GM23338 (cell line): ENCODE measurements at regions not wholly inside any gene's neighbourhood (a gene's known extent, or its start where the extent isn't known, plus 50 kb on each side); places are given as distances from the start of the nearest gene placed in this dataset.

Experiments used
- ATAC-seq: fragments of 200-7000 bp; cut with Tn5 transposase; 3 replicates; pipeline ENCODE4 v1.9.1; 2020
- DNase-seq: peaks from one replicate; pipeline ENCODE4 v3.0.0-alpha.2; 2015; ENCODE audit warnings: low spot score
- H2AFZ ChIP-seq: fragments of 200-600 bp; sonication (generic); 2 replicates; pipeline ENCODE4 v1.8.0; 2016; ENCODE audit warnings: antibody characterized with exemption, mild to moderate bottlenecking, moderate library complexity
- H3F3A ChIP-seq: fragments of 200-600 bp; sonication (generic); replicated peaks from 2 replicates; pipeline ENCODE4 v1.8.0; 2017; ENCODE audit warnings: antibody characterized with exemption, mixed run types, low read depth
- H3K27ac ChIP-seq: fragments of 200-600 bp; sonication (generic); 2 replicates; pipeline ENCODE4 v1.6.1; 2016; ENCODE audit warnings: low read depth
- H3K27me3 ChIP-seq: fragments of 200-600 bp; sonication (generic); 2 replicates; pipeline ENCODE4 v1.8.0; 2016; ENCODE audit warnings: mild to moderate bottlenecking, mixed run types, moderate library complexity; ENCODE audit not compliant: insufficient read depth
- H3K36me3 ChIP-seq: fragments of 200-600 bp; sonication (generic); 2 replicates; pipeline ENCODE4 v1.8.0; 2016; ENCODE audit warnings: mild to moderate bottlenecking; ENCODE audit not compliant: insufficient read depth
- H3K4me1 ChIP-seq: fragments of 200-600 bp; sonication (generic); 2 replicates; pipeline ENCODE4 v1.8.0; 2016; ENCODE audit warnings: mild to moderate bottlenecking, moderate library complexity; ENCODE audit not compliant: insufficient read depth
- H3K4me2 ChIP-seq: fragments of 200-600 bp; sonication (generic); 2 replicates; pipeline ENCODE4 v1.7.1; 2017; ENCODE audit warnings: mixed run types
- H3K4me3 ChIP-seq: fragments of 200-600 bp; sonication (generic); 2 replicates; pipeline ENCODE4 v1.6.1; 2016; ENCODE audit warnings: mixed run types
- H3K79me2 ChIP-seq: fragments of 200-600 bp; sonication (generic); replicated peaks from 2 replicates; pipeline ENCODE4 v1.8.0; 2017; ENCODE audit warnings: mild to moderate bottlenecking; ENCODE audit not compliant: insufficient read depth
- H3K9me2 ChIP-seq: fragments of 200-600 bp; sonication (generic); 2 replicates; pipeline ENCODE4 v1.8.0; 2017; ENCODE audit not compliant: insufficient read depth
- H4K20me1 ChIP-seq: fragments of 200-600 bp; sonication (generic); replicated peaks from 2 replicates; pipeline ENCODE4 v1.8.0; 2017; ENCODE audit warnings: mild to moderate bottlenecking; ENCODE audit not compliant: insufficient read depth
- H3K27ac Mint-ChIP-seq: 2 replicates; pipeline ENCODE4 v1.8.0; 2020; ENCODE audit warnings: inconsistent platforms, mild to moderate bottlenecking, moderate library complexity, mixed read lengths
- H3K27me3 Mint-ChIP-seq: 3 replicates; pipeline ENCODE4 v1.8.0; 2022; ENCODE audit warnings: low read depth, mild to moderate bottlenecking, moderate library complexity, mixed read lengths, inconsistent platforms; ENCODE audit not compliant: insufficient read depth, poor library complexity
- H3K36me3 Mint-ChIP-seq: 3 replicates; pipeline ENCODE4 v1.8.0; 2021; ENCODE audit warnings: low read depth, mild to moderate bottlenecking, inconsistent platforms, moderate library complexity, mixed read lengths
- H3K4me1 Mint-ChIP-seq: 3 replicates; pipeline ENCODE4 v1.8.0; 2020; ENCODE audit warnings: mild to moderate bottlenecking, inconsistent platforms, mixed read lengths
- H3K4me3 Mint-ChIP-seq: 3 replicates; pipeline ENCODE4 v1.8.0; 2021; ENCODE audit warnings: moderate library complexity, mild to moderate bottlenecking, inconsistent platforms, mixed read lengths
- H3K9me3 Mint-ChIP-seq: 3 replicates; pipeline ENCODE4 v1.8.0; 2020; ENCODE audit warnings: moderate library complexity, mild to moderate bottlenecking, inconsistent platforms, mixed read lengths
- CREB1 ChIP-seq: fragments of 250-450 bp; sonication (Bioruptor Pico); IDR thresholded peaks from 2 replicates; pipeline ENCODE4 v1.5.0; 2020; ENCODE audit warnings: low read depth, mild to moderate bottlenecking, moderate library complexity
- CTCF ChIP-seq, 2 experiments: fragments of 200-600 bp in 1 of 2; sonication (generic) in 1 of 2; conservative IDR thresholded peaks; 2 replicates each; pipeline versions ENCODE4 v1.5.1 to v1.6.1; 2016 to 2017; ENCODE audit warnings: antibody characterized with exemption in 2 of 2, low read depth in 2 of 2, mild to moderate bottlenecking in 2 of 2, moderate library complexity in 1 of 2
- ETS1 ChIP-seq: IDR thresholded peaks from 2 replicates; pipeline ENCODE4 v1.6.1; 2016; ENCODE audit warnings: antibody characterized with exemption
- EZH2 ChIP-seq: fragments of 200-600 bp; sonication (generic); IDR thresholded peaks from one replicate; pipeline ENCODE4 v1.8.0; 2017; ENCODE audit warnings: antibody characterized with exemption, mild to moderate bottlenecking, low read depth; ENCODE audit not compliant: unreplicated experiment
- EZH2phosphoT487 ChIP-seq: fragments of 200-600 bp; sonication (generic); IDR thresholded peaks from one replicate; pipeline ENCODE4 v1.8.1; 2018; ENCODE audit warnings: antibody characterized with exemption; ENCODE audit not compliant: unreplicated experiment
- JUNB ChIP-seq: IDR thresholded peaks from one replicate; pipeline ENCODE4 v1.6.1; 2016; ENCODE audit warnings: antibody characterized with exemption; ENCODE audit not compliant: unreplicated experiment
- NANOG ChIP-seq: IDR thresholded peaks from 2 replicates; pipeline ENCODE4 v1.6.1; 2016; ENCODE audit warnings: antibody characterized with exemption, borderline replicate concordance
- POLR2AphosphoS5 ChIP-seq: IDR thresholded peaks from 2 replicates; pipeline ENCODE4 v1.6.1; 2016; ENCODE audit warnings: antibody characterized with exemption, low read depth
- REST ChIP-seq: IDR thresholded peaks from one replicate; pipeline ENCODE4 v1.6.1; 2018; ENCODE audit warnings: antibody characterized with exemption; ENCODE audit not compliant: unreplicated experiment
- STAT1 ChIP-seq: IDR thresholded peaks from one replicate; pipeline ENCODE4 v1.6.1; 2016; ENCODE audit warnings: antibody characterized with exemption; ENCODE audit not compliant: unreplicated experiment
- ZNF114 ChIP-seq: fragments of 250-450 bp; sonication (Bioruptor Pico); IDR thresholded peaks from 2 replicates; pipeline ENCODE4 v1.5.0; 2020; ENCODE audit warnings: mild to moderate bottlenecking, moderate library complexity
- ZNF331 ChIP-seq: fragments of 250-450 bp; sonication (Bioruptor Pico); IDR thresholded peaks from 2 replicates; pipeline ENCODE4 v1.5.0; 2020; ENCODE audit warnings: low read depth, mild to moderate bottlenecking, moderate library complexity
- ZNF462 ChIP-seq: fragments of 250-450 bp; sonication (Bioruptor Pico); IDR thresholded peaks from 2 replicates; pipeline ENCODE4 v1.5.0; 2020; ENCODE audit warnings: mild to moderate bottlenecking, moderate library complexity

GRCh38 chr6:160929831-160930230 lies 61.7 kb upstream of the MAP3K4 start:
- TF ChIP-seq ZNF462 (CRISPR knock-in tag) (no peak), POLR2AphosphoS5 (no peak), REST (no peak), EZH2 (no peak), EZH2phosphoT487 (no peak), CREB1 (no peak), STAT1 (no peak), CTCF (conservative IDR thresholded peaks at IDR 0.05; ENCODE audit: low read depth in 2 of 2) (no peak), ETS1 (no peak), NANOG (no peak), ZNF114 (no peak), ZNF331 (no peak), JUNB (no peak)
- ATAC-seq (no peak), DNase-seq (no peak)
- Histone ChIP-seq H2AFZ (no peak overlapping the region), H3F3A (no peaks in the 10 kb centered on the region), H3K36me3 (no peaks in the 10 kb centered on the region), H4K20me1 (no peaks in the 10 kb centered on the region), H3K4me1 (peaks cover 11% of the 10 kb centered on the region; the same call in 1 of the 2 replicates), H3K4me2 (no peak overlapping the region), H3K79me2 (no peaks in the 10 kb centered on the region), H3K9me2 (no peaks in the 10 kb centered on the region), H3K27me3 (peaks cover 10% of the 10 kb centered on the region), H3K27ac (no peak overlapping the region), H3K4me3 (no peak overlapping the region)
- peaks cover 22% of the 10 kb centered on the region for H3K4me1 Mint-ChIP-seq
- H3K36me3 Mint-ChIP-seq: peaks cover 2% of the 10 kb centered on the region; the same call in 1 of the 3 replicates
- H3K4me3 Mint-ChIP-seq: no peak overlapping the region
- peaks cover 4% of the 10 kb centered on the region; the same call in 1 of the 3 replicates for H3K9me3 Mint-ChIP-seq
- H3K27ac Mint-ChIP-seq: no peak overlapping the region
- H3K27me3 Mint-ChIP-seq: peaks cover 13% of the 10 kb centered on the region
